ENCODE measurements at regions not wholly inside any gene's neighbourhood (a gene's known extent, or its start where the extent isn't known, plus 50 kb on each side); places are given as distances from the start of the nearest gene placed in this dataset.
"Not testable (repeated sequence)": the region's sequence is repeated elsewhere in the genome, so short reads cannot be mapped to it uniquely, and the experiment has no call there.

- DNase-seq (ENCODE audit: low spot score) = no peak
These were observed 105.8 kb upstream of the PDHA1 start for GRCh38 chrX:19237901-19238300.

- no peak for DNase-seq (ENCODE audit: low spot score)
These were observed 100.3 kb upstream of the PDHA1 start for GRCh38 chrX:19243431-19243830.

GRCh38 chrX:19244921-19245320, 98.8 kb upstream of the PDHA1 start:
- not testable (repeated sequence) for DNase-seq (ENCODE audit: low spot score)

- DNase-seq (ENCODE audit: low spot score) = no peak
These were observed 97.9 kb upstream of the PDHA1 start for GRCh38 chrX:19245711-19246269.

- no peak for DNase-seq (ENCODE audit: low spot score)
These were observed 86.7 kb upstream of the PDHA1 start for GRCh38 chrX:19256986-19257385.

- not testable (repeated sequence) for DNase-seq (ENCODE audit: low spot score)
These were observed 82.7 kb upstream of the PDHA1 start for GRCh38 chrX:19261026-19261425.

GRCh38 chrX:19270727-19271126, 73.0 kb upstream of the PDHA1 start:
- DNase-seq (ENCODE audit: low spot score) = no peak

- no peak for DNase-seq (ENCODE audit: low spot score)
These were observed 71.3 kb upstream of the PDHA1 start for GRCh38 chrX:19272452-19272851.

- DNase-seq (ENCODE audit: low spot score) = no peak
These were observed 63.1 kb upstream of the PDHA1 start for GRCh38 chrX:19280636-19281035.

- DNase-seq (ENCODE audit: low spot score) = no peak
These were observed 62.5 kb upstream of the PDHA1 start for GRCh38 chrX:19281256-19281655.

- DNase-seq (ENCODE audit: low spot score) = no peak
These were observed 60.0 kb upstream of the PDHA1 start for GRCh38 chrX:19283597-19284339.

- DNase-seq (ENCODE audit: low spot score) = no peak
These were observed 57.9 kb upstream of the PDHA1 start for GRCh38 chrX:19285857-19286256.

GRCh38 chrX:19291086-19291485, 52.6 kb upstream of the PDHA1 start:
- no peak for DNase-seq (ENCODE audit: low spot score)

GRCh38 chrX:19293606-19294325, 50.0 kb upstream of the PDHA1 start:
- no peak for DNase-seq (ENCODE audit: low spot score)

Measured in CD4-positive, alpha-beta T cell treated with Interleukin-15 for 4 hours (primary cell).